SU-DHL-6 (cell line): ENCODE measurements at regions not wholly inside any gene's neighbourhood (a gene's known extent, or its start where the extent isn't known, plus 50 kb on each side); places are given as distances from the start of the nearest gene placed in this dataset.

Experiments
- EZH2phosphoT487 ChIP-seq: fragments of 200-600 bp; sonication (generic), shearing (Covaris generic); conservative IDR thresholded peaks from 2 replicates; pipeline ENCODE4 v1.6.1; 2018; ENCODE audit warnings: mild to moderate bottlenecking, antibody characterized with exemption, low read length, moderate library complexity, mixed read lengths
- TF ChIP-seq, protein P1 (sequence below): fragments of 200-600 bp; sonication (generic); IDR thresholded peaks from one replicate; pipeline ENCODE4 v1.5.1; 2017; ENCODE audit warnings: antibody characterized with exemption, mild to moderate bottlenecking, low read length, moderate library complexity; ENCODE audit not compliant: insufficient read depth, poor library complexity, severe bottlenecking

DNA sequence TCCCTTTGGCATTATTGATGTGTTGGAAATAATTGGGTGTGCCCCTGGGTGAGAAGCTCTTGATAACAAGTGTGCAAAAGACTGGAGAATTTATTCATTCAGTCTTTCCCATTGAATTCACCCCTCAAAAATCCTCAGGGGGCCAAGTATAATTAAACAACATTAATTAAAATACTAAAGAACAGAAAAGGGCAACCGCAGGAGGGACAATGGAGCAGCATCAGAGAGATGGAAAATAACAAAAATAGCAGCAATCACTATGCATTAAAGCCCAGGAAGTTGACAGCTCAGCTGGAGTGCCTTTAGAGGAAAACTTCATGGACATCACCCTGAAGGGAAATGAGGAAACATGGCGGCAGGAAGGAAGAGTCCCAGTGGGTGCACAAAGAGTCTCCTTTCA, 227.6 kb downstream of the MINAR1 start:
- TF ChIP-seq, protein P1, sequence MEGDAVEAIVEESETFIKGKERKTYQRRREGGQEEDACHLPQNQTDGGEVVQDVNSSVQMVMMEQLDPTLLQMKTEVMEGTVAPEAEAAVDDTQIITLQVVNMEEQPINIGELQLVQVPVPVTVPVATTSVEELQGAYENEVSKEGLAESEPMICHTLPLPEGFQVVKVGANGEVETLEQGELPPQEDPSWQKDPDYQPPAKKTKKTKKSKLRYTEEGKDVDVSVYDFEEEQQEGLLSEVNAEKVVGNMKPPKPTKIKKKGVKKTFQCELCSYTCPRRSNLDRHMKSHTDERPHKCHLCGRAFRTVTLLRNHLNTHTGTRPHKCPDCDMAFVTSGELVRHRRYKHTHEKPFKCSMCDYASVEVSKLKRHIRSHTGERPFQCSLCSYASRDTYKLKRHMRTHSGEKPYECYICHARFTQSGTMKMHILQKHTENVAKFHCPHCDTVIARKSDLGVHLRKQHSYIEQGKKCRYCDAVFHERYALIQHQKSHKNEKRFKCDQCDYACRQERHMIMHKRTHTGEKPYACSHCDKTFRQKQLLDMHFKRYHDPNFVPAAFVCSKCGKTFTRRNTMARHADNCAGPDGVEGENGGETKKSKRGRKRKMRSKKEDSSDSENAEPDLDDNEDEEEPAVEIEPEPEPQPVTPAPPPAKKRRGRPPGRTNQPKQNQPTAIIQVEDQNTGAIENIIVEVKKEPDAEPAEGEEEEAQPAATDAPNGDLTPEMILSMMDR: no peak
- no peak for TF ChIP-seq EZH2phosphoT487
